GM12874 (cell line): ENCODE measurements at regions not wholly inside any gene's neighbourhood (a gene's known extent, or its start where the extent isn't known, plus 50 kb on each side); places are given as distances from the start of the nearest gene placed in this dataset.

Experiments
- CTCF ChIP-seq: IDR thresholded peaks from 2 replicates; pipeline ENCODE4 v1.5.1; 2011; ENCODE audit warnings: low read depth, mild to moderate bottlenecking, control low read depth, low read length, moderate library complexity; ENCODE audit not compliant: insufficient read depth

- TF ChIP-seq CTCF, result no peak
Measured at GRCh38 chr20:54848984-54849538, 373.7 kb downstream of the DOK5 start.

GRCh38 chr20:54848262-54848661, 372.9 kb downstream of the DOK5 start:
- no peak for TF ChIP-seq CTCF

GRCh38 chr20:54846948-54847347, 371.6 kb downstream of the DOK5 start:
- TF ChIP-seq CTCF, result no peak

- no peak for TF ChIP-seq CTCF
Measured at GRCh38 chr20:54844346-54844745, 369.0 kb downstream of the DOK5 start.

- no peak for TF ChIP-seq CTCF
Measured at GRCh38 chr20:54843865-54844264, 368.5 kb downstream of the DOK5 start.

- no peak for TF ChIP-seq CTCF
Measured at GRCh38 chr20:54843431-54843830, 368.0 kb downstream of the DOK5 start.

GRCh38 chr20:54839224-54839623, 363.8 kb downstream of the DOK5 start:
- TF ChIP-seq CTCF, result no peak
